ENCODE measurements at regions not wholly inside any gene's neighbourhood (a gene's known extent, or its start where the extent isn't known, plus 50 kb on each side); places are given as distances from the start of the nearest gene placed in this dataset.

- Histone ChIP-seq H3K36me3 (replicated peaks; ENCODE audit: low read depth, low read length) (no peaks in the 10 kb centered on the region), H2AFZ (ENCODE audit: low read depth, low read length) (no peak overlapping the region), H3K79me2 (ENCODE audit: low read length) (no peaks in the 10 kb centered on the region), H3K27ac (ENCODE audit: low read length) (no peak overlapping the region), H3K4me3 (ENCODE audit: low read length) (no peak overlapping the region), H3K4me1 (ENCODE audit: low read length) (no peaks in the 10 kb centered on the region), H3K9me3 (ENCODE audit: insufficient read depth, low read length) (no peaks in the 10 kb centered on the region), H4K20me1 (ENCODE audit: insufficient read depth, low read length) (no peaks in the 10 kb centered on the region), H3K27me3 (ENCODE audit: low read depth, low read length) (no peaks in the 10 kb centered on the region), H3K4me2 (ENCODE audit: low read length) (no peak overlapping the region), H3K9ac (ENCODE audit: low read length) (no peak overlapping the region)
- no peak for TF ChIP-seq CTCF (IDR thresholded peaks at IDR 0.05; ENCODE audit: low read depth, low read length)
- no peak for TF ChIP-seq EZH2phosphoT487 (IDR thresholded peaks at IDR 0.05; ENCODE audit: low read depth)
Observed at GRCh38 chr3:116905334-116905733, 195.8 kb downstream of the TUSC7 start.

DNA sequence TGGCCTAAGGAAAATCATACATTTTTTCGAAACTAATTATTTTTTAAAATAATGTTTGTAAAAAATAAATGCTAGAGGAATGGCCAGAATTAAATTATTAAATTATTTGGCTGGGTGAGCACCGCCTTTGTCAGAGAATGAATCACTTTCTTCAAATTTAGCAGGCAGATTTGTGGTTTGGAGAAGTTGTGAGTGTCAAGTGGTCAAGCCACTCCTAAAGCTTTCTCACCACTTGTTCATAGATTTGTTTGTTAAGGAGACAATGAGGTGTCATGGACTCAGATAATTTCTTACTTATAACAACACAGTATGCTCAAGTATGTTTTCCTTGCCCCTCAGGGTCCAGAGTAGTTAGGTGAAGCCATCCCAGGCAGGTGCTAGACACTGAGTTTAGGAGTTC, 196.2 kb downstream of the TUSC7 start:
- Histone ChIP-seq H3K4me2 (ENCODE audit: low read length) (no peak overlapping the region), H3K9me3 (ENCODE audit: insufficient read depth, low read length) (no peaks in the 10 kb centered on the region), H3K27ac (ENCODE audit: low read length) (no peak overlapping the region), H2AFZ (ENCODE audit: low read depth, low read length) (no peak overlapping the region), H3K9ac (ENCODE audit: low read length) (no peak overlapping the region), H3K79me2 (ENCODE audit: low read length) (no peaks in the 10 kb centered on the region), H4K20me1 (ENCODE audit: insufficient read depth, low read length) (no peaks in the 10 kb centered on the region), H3K4me3 (ENCODE audit: low read length) (no peak overlapping the region), H3K4me1 (ENCODE audit: low read length) (no peaks in the 10 kb centered on the region), H3K27me3 (ENCODE audit: low read depth, low read length) (no peaks in the 10 kb centered on the region), H3K36me3 (replicated peaks; ENCODE audit: low read depth, low read length) (no peaks in the 10 kb centered on the region)
- no peak for TF ChIP-seq EZH2phosphoT487 (IDR thresholded peaks at IDR 0.05; ENCODE audit: low read depth)
- TF ChIP-seq CTCF (IDR thresholded peaks at IDR 0.05; ENCODE audit: low read depth, low read length), result no peak

- H3K36me3 ChIP-seq (replicated peaks; ENCODE audit: low read depth, low read length), result no peaks in the 10 kb centered on the region
Observed at GRCh38 chr3:116912116-116912515, 202.5 kb downstream of the TUSC7 start.

DNA sequence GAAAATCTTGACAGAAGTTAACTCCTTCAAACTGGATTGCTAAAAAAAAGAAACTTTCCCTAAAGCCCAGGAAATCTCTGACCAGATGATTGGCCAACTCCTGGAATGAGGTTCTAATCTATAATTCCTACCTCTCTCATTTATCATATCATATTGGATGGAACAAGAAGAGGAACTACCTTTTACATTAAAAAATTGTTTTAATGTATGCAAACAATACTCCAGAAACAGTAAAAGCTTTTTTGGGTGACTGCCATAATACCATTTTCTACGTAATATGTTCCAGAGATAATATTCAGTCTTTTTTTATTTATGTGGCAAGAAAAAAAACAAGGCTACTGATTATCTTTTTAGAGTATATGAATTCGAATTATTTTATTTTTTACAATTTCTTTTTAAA, 204.4 kb downstream of the TUSC7 start:
- H3K9me3 ChIP-seq (ENCODE audit: insufficient read depth, low read length), result no peaks in the 10 kb centered on the region
- no peak overlapping the region for H3K4me3 ChIP-seq (ENCODE audit: low read length)
- H4K20me1 ChIP-seq (ENCODE audit: insufficient read depth, low read length), result no peaks in the 10 kb centered on the region
- no peak for TF ChIP-seq CTCF (IDR thresholded peaks at IDR 0.05; ENCODE audit: low read depth, low read length)
- no peak for TF ChIP-seq EZH2phosphoT487 (IDR thresholded peaks at IDR 0.05; ENCODE audit: low read depth)
- no peak overlapping the region for H3K4me2 ChIP-seq (ENCODE audit: low read length)
- no peaks in the 10 kb centered on the region for H3K79me2 ChIP-seq (ENCODE audit: low read length)
- H3K36me3 ChIP-seq (replicated peaks; ENCODE audit: low read depth, low read length), result no peaks in the 10 kb centered on the region
- no peak overlapping the region for H3K9ac ChIP-seq (ENCODE audit: low read length)
- H2AFZ ChIP-seq (ENCODE audit: low read depth, low read length), result no peak overlapping the region
- H3K27me3 ChIP-seq (ENCODE audit: low read depth, low read length), result no peaks in the 10 kb centered on the region
- H3K4me1 ChIP-seq (ENCODE audit: low read length), result no peaks in the 10 kb centered on the region
- H3K27ac ChIP-seq (ENCODE audit: low read length), result no peak overlapping the region

More at GRCh38 chr3:116912116-116912515, 202.5 kb downstream of the TUSC7 start:
- H3K4me3 ChIP-seq (ENCODE audit: low read length), result no peak overlapping the region
- H3K79me2 ChIP-seq (ENCODE audit: low read length), result no peaks in the 10 kb centered on the region
- H3K27ac ChIP-seq (ENCODE audit: low read length), result no peak overlapping the region
- H3K27me3 ChIP-seq (ENCODE audit: low read depth, low read length), result no peaks in the 10 kb centered on the region
- no peak overlapping the region for H2AFZ ChIP-seq (ENCODE audit: low read depth, low read length)
- no peak overlapping the region for H3K4me2 ChIP-seq (ENCODE audit: low read length)
- no peaks in the 10 kb centered on the region for H3K4me1 ChIP-seq (ENCODE audit: low read length)
- H3K9ac ChIP-seq (ENCODE audit: low read length), result no peak overlapping the region
- H3K9me3 ChIP-seq (ENCODE audit: insufficient read depth, low read length), result no peaks in the 10 kb centered on the region
- H4K20me1 ChIP-seq (ENCODE audit: insufficient read depth, low read length), result no peaks in the 10 kb centered on the region
- no peak for TF ChIP-seq CTCF (IDR thresholded peaks at IDR 0.05; ENCODE audit: low read depth, low read length)
- TF ChIP-seq EZH2phosphoT487 (IDR thresholded peaks at IDR 0.05; ENCODE audit: low read depth), result no peak

Measured in OCI-LY3 (cell line).